ENCODE measurements at regions not wholly inside any gene's neighbourhood (a gene's known extent, or its start where the extent isn't known, plus 50 kb on each side); places are given as distances from the start of the nearest gene placed in this dataset.
A peak's percentile ranks its signal among the peaks of the same experiment; 100 is the strongest.

GRCh38 chr14:80109055-80109454 is 102.2 kb downstream of the DIO2 start:
- no peak for FAIRE-seq
- H3K36me3 ChIP-seq, result no peaks in the 10 kb centered on the region
- intact Hi-C loops (cut with DNase I), result no loop called here
- no peak overlapping the region for H3K4me3 ChIP-seq
- no peak for TF ChIP-seq CTCF (IDR thresholded peaks at IDR 0.05)
- no peak for DNase-seq
- H3K9me3 ChIP-seq, result no peaks in the 10 kb centered on the region
- H3K4me1 ChIP-seq, result no peaks in the 10 kb centered on the region
- H3K27ac ChIP-seq, result no peak overlapping the region
- 16 to 18% methylated on average over 1 of the region's 1 CpG for WGBS, 2 donors
- no peaks in the 10 kb centered on the region for H3K27me3 ChIP-seq
- peak in 2 of 4 donors; percentile 76 to 81 for ATAC-seq

GRCh38 chr14:80108430-80108829 is 102.9 kb downstream of the DIO2 start:
- H3K4me3 ChIP-seq, result no peak overlapping the region
- FAIRE-seq, result no peak
- TF ChIP-seq CTCF (IDR thresholded peaks at IDR 0.05), result no peak
- H3K27ac ChIP-seq, result no peak overlapping the region
- H3K9me3 ChIP-seq, result no peaks in the 10 kb centered on the region
- no peak for ATAC-seq
- no peaks in the 10 kb centered on the region for H3K4me1 ChIP-seq
- WGBS, 2 donors, result 76 to 78% methylated on average over 2 of the region's 2 CpGs
- H3K27me3 ChIP-seq, result no peaks in the 10 kb centered on the region
- no peak for DNase-seq
- no peaks in the 10 kb centered on the region for H3K36me3 ChIP-seq
- intact Hi-C loops (cut with DNase I), result no loop called here

- no peak for TF ChIP-seq CTCF (IDR thresholded peaks at IDR 0.05)
- H3K36me3 ChIP-seq, result no peaks in the 10 kb centered on the region
- DNase-seq (no peak), ATAC-seq (no peak), FAIRE-seq (no peak)
- intact Hi-C loops (cut with DNase I), result no loop called here
- H3K27ac ChIP-seq, result no peak overlapping the region
- H3K9me3 ChIP-seq, result no peaks in the 10 kb centered on the region
- 60 to 61% methylated on average over 5 of the region's 5 CpGs for WGBS, 2 donors
- no peak overlapping the region for H3K4me3 ChIP-seq
- H3K27me3 ChIP-seq, result no peaks in the 10 kb centered on the region
- no peaks in the 10 kb centered on the region for H3K4me1 ChIP-seq
Measured at GRCh38 chr14:80105488-80105994, 105.8 kb downstream of the DIO2 start.

- TF ChIP-seq CTCF (IDR thresholded peaks at IDR 0.05), result no peak
- Histone ChIP-seq H3K36me3 (no peaks in the 10 kb centered on the region), H3K4me1 (peaks cover 0 to 3% (median 0%) of the 10 kb centered on the region in 3 donors), H3K27ac (no peak overlapping the region), H3K9me3 (no peaks in the 10 kb centered on the region), H3K27me3 (no peaks in the 10 kb centered on the region), H3K4me3 (no peak overlapping the region)
- ATAC-seq, result no peak
- intact Hi-C loops (cut with DNase I), result no loop called here
- DNase-seq, result no peak
- no peak for FAIRE-seq
Measured at GRCh38 chr14:80101835-80102234, 109.5 kb downstream of the DIO2 start.

GRCh38 chr14:80100681-80101080 is 110.6 kb downstream of the DIO2 start:
- Histone ChIP-seq H3K4me3 (no peak overlapping the region), H3K4me1 (peaks cover 0 to 3% (median 0%) of the 10 kb centered on the region in 3 donors), H3K27ac (no peak overlapping the region), H3K27me3 (no peaks in the 10 kb centered on the region), H3K36me3 (no peaks in the 10 kb centered on the region), H3K9me3 (no peaks in the 10 kb centered on the region)
- DNase-seq (peak in 1 of 6 donors; percentile 21), FAIRE-seq (no peak), ATAC-seq (no peak)
- intact Hi-C loops (cut with DNase I), result no loop called here
- WGBS, 2 donors, result 86 to 89% methylated on average over 7 of the region's 7 CpGs
- TF ChIP-seq CTCF (IDR thresholded peaks at IDR 0.05), result no peak

Data from pancreas (tissue), 10 donors.